NCI-H1092 (cell line): ENCODE measurements at regions not wholly inside any gene's neighbourhood (a gene's known extent, or its start where the extent isn't known, plus 50 kb on each side); places are given as distances from the start of the nearest gene placed in this dataset.
"Not testable (repeated sequence)": the region's sequence is repeated elsewhere in the genome, so short reads cannot be mapped to it uniquely, and the experiment has no call there.

Source experiments
- DNase-seq: peaks from one replicate; lab custom pipeline; 2025; lab: John Stamatoyannopoulos, UW

DNA sequence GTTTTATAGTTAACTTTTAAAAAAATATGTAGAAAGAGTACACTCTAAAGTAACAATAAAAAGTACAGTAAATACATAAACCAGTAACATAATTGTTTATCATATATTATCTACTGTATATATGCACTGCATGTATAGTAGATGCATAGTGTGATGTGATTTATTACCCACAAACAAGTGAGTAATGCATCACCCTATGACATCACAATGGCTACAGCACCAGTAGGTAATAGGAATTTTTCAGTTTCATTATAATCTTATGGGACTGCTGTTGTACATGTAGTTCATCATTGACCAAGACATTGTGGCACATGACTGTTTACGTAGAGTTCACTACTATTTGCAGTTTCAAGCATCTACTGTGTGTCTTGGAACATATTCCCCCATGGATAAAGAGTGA lies 1047.2 kb downstream of the ROBO2 start:
- no peak for DNase-seq

DNA sequence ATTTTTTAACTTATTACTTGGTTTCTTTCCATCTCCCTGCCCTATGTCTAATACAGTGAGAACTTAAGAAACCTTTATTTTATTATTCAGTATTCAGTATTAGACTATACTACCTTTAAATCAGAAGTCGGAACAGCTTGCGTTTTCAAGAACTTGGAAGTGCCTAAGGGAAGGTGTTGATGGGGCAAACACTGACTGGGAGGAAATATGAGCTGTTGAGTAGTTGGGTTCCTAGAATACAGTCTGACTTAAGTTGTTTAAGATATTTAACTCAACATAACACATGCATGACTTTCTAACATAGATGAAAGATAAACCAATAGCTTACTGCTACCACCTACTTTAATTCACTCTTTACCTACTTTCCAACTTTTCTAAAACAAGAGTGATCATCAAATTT lies 1048.1 kb downstream of the ROBO2 start:
- no peak for DNase-seq

DNA sequence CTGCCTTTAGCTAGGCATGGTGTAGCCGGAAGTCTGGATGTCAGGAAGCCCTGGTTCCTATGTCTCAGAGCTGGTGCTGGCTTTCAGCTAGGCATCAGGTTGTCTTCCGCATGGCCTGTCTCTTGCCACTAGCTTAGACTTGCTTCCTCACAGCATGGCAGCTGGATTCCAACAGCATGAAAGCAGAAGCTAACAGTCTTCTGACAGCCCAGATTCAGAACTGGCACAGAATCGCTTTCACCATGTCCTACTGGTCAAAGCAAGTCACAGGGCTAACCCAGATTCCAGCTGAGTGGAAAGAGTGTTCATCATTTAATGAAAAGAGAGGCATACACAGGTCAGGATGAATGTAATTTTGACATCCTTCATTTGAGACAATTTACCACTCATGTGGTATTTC lies 1050.5 kb downstream of the ROBO2 start:
- no peak for DNase-seq

DNA sequence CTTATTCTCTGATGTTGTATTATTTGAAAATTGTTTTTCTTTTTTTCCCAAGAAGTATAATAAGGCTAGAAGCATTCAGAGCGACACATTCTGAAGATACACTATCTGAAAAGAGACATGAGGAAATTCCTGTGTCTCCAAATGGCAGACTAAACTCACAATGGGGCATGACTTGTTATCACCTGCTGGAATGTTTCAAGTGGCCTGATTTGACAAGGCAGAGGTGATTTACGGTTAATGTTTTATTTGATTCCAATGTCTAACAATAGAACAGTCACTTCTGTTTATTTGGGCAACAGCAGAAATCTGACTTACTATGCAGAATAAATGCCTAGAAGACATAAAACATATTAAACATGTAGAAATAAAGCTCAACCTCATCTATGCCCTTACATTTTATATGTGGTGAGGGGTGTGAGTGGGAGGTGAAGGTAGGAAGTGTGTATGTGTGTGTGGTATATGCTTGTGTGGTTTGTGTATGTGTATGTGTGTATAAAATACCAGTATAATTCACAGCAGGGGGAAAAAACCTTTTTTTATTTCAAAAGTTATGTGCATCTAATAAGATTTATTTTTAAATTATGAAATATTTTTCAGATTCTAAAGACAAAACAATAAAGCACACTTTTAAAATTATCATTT lies 1051.7 kb downstream of the ROBO2 start:
- DNase-seq: no peak

DNA sequence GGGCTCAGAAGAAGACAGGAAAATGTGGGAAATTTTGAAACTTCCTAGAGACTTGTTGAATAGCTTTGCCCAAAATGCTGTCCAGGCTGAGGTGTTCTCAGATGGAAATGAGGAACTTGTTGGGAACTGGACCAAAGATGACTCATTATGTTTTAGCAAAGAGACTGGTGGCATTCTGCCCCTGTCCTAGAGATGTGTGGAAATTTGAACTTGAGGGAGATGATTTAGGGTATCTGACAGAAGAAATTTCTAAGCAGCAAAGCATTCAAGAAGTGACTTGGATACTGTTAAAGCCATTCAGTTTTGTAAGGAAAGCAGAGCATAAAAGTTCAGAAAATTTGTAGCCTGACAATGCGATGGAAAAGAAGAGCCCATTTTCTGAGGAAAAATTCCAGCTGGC lies 1052.7 kb downstream of the ROBO2 start:
- not testable (repeated sequence) for DNase-seq

DNA sequence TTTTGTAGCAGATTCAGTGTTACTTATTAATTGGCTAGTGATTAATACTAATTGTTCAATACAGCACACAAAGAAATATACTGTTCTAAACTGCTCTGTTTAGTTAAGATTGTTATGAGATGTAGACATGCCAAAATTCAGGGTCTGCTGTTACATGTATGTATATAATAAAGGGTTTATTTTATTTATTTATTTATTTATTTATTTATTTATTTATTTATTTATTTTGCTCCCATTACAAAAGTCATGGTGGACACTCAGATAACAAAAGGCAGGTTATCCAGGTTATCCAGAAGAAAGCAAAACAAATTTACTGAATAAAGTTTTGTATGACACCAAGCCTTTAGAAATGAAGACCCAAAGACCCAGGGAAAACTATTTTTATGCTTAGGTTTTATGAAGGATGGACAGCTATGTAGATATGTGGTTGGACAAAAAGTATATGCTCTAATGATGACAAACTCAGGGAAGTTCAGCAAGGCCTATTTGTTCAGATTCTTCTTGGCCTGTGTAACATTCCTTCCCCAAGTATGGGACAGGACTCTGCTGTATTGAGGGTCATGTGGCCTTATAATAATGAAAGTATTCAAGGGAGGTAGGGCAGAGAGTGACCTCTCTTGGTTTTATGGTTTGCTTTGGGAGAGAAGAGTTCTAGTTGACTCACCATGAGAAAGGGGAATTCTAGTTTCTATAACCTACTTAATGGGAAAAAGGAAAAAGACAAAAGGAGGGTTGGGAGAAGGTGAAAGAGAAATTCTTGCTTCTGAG lies 1056.8 kb downstream of the ROBO2 start:
- no peak for DNase-seq

DNA sequence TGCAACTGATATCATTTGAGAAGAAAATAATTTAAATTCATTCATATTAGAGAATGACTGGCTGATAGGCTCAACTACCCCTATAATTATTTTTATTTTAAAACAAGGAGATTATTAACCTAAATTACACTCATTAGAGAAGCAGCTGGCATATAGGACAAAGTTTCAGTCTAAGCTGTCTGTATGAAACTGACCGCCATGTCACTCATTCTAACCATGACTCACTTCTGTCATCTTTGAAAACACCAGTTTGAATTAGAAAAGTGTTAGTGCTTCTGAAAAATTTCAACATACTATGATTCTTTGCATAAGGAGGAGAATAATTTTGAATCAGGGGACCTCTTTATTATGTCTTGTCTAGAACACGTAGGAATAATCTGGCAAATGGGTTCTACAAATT lies 1058.5 kb downstream of the ROBO2 start:
- no peak for DNase-seq

DNA sequence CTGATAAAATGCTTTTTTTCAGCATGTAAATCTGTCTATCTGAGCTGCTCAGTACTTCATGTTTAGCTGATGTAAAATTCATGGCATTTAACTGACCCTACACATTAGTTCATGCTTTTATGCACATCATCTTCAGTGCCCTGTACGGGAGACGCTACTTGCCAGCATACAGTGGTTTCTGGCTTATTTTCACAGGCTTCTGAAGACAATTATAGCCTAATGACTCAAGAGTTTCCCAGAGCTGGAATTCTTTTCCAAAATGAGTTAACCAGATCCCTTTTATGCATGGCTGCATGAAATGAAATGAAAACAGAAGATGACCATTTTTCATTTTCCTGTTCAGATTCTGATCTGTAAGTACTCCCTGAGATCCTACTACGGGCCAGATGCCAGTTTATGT lies 1061.5 kb downstream of the ROBO2 start:
- no peak for DNase-seq

DNA sequence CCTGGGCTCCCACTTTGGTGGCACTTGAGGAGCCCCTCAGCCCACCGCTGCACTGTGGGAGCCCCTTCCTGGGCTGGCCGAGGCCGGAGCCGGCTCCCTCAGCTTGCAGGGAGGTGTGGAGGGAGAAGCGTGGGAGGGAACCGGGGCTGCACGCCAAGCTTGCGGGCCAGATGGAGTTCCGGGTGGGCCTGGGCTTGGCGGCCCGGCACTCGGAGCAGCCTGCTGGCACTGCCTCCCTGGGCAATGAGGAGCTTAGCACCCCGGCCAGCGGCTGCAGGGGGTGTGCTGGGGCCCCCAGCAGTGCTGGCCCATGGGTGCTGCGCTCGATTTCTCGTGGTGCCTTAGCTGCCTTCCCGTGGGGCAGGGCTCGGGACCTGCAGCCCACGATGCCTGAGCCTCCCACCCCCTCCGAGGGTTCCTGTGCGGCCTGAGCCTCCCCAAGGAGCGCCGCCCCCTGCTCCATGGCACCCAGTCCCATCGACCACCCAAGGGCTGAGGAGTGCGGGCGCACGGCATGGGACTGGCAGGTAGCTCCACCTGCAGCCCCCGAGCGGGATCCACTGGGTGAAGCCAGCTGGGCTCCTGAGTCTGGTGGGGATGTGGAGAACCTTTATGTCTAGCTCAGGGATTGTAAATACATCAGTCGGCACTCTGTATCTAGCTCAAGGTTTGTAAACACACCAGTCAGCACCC lies 1068.5 kb downstream of the ROBO2 start:
- DNase-seq: not testable (repeated sequence)

DNA sequence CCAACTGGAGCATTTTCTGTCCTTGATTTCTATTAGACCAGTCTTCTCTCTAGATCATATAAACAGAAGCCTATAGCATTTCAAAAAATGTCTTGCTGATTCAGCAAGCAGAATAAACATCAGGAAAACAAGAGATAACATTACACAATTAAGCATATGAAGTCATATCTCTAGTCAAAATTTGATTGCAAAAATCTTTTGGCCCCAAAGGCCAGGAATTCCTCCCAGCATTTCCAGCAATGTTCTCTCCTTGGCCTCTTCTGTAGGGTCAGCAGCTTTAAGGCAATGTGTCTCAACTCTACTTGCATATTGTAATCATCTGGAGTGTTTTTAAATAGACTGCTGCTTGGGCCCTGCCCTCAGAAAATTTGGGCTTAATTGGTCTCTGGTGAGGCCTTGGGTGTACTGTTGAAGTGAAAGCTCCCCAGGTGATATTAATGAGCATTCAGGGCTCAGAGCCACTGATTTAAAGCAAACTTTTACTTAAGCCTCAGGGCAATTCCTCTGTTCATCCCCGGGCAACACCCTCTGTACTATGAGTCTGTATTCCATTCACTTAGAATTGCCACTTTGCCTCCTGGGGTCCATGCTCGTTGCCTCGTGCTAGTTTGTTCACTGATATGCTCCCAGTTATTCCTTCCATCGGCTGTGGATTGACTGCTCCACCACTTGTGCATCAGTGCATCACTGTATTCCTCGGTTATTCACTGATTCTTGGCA lies 1072.6 kb downstream of the ROBO2 start:
- DNase-seq: no peak

DNA sequence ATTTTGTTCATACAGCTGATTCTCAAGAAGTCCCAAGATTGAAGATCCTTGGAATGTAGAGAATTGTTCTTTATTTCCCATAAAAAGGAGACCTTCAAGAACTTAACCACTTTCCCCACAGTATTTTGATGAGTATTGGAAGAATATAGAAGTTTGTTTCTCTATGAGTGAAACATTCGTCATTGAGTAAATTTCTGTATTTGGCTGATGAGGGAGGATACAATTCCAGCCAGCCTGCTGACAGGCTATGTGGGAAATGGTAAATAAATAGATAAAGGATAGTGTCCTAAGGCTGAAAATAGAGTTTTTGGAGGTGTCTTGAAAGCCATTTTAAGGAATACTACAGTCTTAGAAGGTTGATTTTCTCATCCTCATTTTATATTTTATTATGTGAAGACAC lies 1076.1 kb downstream of the ROBO2 start:
- DNase-seq: no peak

DNA sequence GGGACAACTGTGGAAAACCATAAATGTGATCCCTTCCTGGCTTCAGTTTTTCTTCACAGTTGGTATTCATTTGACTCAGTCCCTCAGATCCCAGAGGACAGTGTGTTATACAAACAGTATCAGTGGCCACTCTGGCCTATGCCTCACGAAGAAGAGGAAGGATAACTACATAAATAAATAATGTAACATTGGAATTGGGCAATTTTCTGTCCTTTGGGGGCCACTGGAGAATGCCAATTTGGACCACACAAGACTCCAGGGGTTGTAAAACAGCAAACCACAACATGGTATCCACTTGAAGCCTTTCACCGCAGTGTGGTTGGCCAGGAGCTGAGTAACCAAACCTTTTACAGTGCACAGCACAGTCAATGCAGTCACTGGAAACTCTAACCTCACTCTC lies 1077.0 kb downstream of the ROBO2 start:
- DNase-seq: no peak

DNA sequence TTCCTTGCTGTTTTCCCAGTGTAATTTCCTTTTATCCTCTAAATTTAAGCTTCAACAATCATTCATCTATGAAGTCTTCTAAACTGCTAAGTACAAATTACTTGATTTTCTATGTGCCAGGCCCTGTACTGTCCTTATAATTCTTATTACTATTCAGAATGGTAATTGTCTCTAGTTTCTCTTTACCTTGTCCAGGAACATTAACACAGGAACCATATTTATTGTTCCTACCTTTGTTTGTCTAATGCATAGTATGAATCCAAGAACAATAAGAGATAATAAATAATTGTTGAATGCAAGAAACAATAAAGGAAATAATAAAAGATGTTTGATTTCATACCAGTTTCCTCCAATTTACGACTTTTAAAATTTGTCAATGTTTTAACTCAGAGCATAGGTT lies 1083.2 kb downstream of the ROBO2 start:
- DNase-seq: no peak

DNA sequence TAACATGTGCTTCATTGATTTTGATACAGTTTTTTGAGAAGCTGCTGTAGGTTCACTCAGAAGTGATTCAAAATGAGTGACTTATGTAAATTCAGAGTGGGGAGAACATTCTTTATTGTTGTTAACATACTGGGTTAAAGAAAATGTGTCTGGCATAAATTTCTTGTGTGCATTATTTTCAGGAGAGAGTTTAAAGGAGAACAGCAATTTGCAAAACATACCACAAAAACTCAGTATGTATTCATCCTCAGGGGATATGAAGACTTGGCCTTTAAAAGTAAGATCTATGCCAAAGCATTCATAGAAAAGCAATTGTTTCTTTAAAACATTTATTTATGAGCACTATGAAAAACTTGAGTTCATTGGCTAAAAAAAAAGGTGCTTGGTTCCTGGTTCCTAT lies 1089.8 kb downstream of the ROBO2 start:
- DNase-seq: no peak

DNA sequence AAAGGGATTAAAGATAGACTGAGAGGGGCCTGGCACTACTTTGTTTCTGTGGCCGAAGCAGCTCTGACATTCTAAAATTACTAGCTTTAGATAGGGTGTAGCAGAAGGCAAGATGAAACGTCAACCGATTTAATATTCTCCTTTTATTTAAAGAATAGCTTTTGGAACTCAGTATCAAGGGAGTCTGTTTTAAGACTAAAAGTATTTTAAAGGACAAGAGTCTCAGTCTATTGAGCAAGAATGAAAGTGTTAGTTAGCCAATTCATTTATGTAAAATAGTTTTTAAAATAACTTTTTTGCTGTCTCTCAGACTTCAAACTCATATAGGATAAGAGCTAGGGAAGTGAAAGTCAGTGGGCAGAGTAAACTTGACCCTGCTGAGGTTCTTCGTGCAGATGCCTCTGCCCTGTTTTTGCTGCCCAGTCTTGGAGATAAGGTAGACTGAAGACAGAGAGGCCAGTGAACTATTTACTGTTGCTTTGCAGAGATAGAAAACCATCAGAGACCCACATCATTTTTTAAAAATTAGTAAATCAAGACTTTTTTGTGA lies 1090.9 kb downstream of the ROBO2 start:
- DNase-seq: no peak

DNA sequence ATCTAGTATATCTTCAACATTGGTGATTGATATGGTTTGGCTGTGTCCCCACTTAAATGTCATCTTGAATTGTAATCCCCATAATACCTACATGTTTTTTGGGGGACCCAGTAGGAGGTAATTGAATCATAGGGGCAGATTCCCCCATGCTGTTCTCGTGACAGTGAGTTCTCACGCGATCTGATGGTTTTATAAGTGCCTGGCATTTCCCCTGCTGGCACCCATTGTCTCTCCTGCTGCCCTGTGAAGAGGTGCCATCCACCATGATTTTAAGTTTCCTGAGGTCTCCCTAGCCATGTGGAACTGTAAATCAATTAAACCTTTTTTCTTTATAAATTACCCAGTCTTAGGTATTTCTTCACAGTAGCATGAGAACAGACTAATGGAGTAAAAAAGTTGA lies 1094.6 kb downstream of the ROBO2 start:
- DNase-seq: no peak

DNA sequence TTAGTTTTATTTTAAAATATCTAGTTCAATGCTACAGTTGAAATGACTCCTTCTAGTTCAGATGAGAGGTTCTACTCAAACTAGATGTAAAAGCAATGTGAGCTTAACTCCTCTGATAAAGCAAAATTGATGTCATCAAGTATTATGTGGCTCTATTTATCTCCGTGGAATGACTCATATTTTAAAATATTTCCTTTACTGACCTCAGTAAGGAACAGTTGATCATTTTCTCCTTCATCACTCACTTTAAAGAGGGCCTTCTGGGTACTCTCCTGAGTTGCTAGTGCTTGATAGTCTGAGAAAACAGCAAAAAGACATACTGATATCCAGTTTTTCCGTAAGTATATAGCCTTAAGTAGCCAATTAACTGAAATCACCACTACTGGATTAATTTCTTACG lies 1099.3 kb downstream of the ROBO2 start:
- no peak for DNase-seq

DNA sequence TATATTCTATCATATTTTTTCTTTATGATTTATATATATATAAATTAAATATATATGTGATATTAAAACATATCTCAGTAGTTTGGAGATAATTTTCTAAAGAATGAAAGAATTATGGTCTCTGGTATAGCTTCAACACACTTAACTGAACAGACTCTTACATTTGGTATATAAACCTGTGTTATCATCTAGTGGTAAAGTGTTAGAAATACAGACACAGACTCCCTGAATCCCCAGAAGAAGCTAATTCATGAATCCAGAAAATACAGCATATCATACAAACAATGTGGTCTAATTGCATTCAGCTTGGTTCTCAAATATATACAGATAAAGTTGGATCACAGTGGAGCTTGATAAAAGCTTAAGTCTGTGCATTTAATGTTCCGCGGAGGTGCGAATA lies 1100.4 kb downstream of the ROBO2 start:
- DNase-seq: no peak

DNA sequence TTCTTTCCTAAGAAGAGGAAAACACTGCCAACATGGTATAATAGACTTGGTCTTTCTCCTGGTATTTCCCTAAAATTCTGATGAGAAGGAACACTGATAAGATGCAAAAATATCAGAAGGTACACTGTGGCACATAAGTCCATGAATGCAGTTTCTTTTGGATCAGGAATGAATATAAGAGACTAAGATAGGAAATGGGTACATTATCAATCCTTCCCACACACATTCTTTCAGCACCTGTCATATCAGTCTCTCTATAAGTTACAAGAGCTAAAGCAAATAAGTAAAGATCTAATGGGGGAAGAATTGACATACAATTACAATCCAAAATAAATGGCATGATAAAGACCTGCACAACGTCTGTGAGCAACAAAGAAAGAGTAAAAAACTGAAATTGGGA lies 1101.0 kb downstream of the ROBO2 start:
- DNase-seq: no peak

DNA sequence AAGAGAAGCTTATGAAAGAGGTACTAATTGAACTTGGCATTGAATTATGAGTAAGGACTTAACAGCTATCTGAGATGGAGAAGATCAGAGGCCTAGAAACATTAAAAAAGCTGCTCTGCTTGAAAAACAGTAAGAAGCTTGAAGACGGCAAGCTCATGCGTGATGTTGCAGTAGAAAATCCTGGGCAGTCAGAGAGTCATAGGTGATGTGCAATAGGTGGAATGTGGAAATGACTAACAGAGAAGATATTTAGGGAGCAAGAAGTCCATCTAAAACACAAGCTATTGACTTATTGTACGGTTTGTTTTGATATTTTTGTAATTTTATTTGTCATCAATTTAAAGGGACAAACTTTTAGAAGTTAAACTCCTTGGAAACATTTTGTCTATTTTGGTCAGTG lies 1101.4 kb downstream of the ROBO2 start:
- no peak for DNase-seq

DNA sequence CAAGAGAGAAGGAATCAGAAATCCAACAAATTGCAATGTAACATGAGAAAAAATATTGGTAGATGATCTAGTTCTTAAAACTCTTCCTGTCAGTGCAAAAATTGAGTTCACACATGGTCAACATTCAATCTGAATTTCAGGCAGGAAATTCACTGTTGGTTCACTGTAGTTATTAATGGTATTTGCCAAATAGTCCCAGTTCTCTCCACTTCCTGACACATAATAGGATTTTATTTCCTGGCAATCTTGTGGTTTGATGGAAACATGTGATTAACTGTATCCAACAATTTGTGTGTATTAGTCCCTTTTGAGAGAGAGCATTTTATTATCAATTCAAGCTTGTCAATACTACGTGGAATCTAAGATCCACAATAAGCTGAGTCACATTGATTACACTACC lies 1103.1 kb downstream of the ROBO2 start:
- DNase-seq: no peak

DNA sequence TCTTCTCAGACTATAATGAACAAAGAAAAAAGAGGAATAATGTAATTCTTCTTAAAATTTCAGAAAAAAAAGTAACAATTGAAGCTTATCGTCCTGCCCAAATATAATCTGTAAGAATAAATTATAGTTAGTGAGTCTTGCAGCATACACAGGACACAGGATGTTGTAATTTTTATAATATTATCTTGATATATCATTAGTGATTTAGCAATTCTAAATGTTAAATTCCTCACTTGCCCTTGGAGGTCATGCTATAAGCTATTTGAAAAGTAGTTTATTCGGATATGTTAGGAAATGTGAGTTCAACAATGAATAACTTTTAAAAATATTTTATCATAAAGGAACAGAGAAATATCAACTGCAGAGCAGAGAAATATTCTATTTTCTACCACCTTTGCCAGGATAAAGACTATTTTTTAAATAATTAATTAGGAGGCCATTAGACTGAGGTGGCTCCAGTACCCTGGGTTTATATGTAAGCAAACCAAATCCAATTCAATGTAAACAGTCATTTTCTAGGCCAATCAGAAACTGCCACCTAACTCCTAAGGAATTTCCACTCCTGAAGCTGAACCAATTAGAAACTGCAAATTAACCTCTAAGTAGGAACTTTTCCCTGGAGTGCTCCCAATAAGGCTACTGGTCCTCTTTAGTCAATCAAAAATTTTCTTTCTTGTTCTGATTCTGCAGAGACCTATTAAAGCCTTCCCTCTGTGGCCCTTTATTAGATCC lies 1109.3 kb downstream of the ROBO2 start:
- DNase-seq: no peak
